Activated CD8-positive, alpha-beta memory T cell treated with anti-CD3 and anti-CD28 coated beads, Interleukin-2, amount 50 U/mL, for 48 hours (primary cell): ENCODE measurements at regions not wholly inside any gene's neighbourhood (a gene's known extent, or its start where the extent isn't known, plus 50 kb on each side); places are given as distances from the start of the nearest gene placed in this dataset.
"Not testable (repeated sequence)": the region's sequence is repeated elsewhere in the genome, so short reads cannot be mapped to it uniquely, and the experiment has no call there.

Experiments used
- DNase-seq: peaks from one replicate; pipeline ENCODE4 v3.0.0-alpha.2; 2020

DNA sequence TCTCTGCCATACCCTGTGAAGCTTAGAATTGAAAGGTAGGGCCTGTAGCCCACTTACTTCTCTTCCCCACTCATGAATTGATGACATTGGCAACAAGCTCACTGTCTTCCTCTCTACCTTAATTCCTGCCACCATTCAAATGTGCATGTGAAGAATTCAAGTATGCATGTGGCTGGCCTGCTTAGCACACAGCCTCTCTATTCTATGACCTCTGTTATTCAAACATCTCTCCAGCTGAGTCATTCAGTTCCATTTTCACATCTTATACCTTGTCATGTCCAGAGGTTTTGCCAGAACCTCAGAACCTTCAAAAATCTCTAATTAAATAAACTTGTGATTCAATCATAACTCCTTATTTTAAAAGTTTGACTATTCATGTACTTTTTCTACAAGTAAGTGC lies 114.7 kb upstream of the MAN2A1 start:
- DNase-seq = no peak

DNA sequence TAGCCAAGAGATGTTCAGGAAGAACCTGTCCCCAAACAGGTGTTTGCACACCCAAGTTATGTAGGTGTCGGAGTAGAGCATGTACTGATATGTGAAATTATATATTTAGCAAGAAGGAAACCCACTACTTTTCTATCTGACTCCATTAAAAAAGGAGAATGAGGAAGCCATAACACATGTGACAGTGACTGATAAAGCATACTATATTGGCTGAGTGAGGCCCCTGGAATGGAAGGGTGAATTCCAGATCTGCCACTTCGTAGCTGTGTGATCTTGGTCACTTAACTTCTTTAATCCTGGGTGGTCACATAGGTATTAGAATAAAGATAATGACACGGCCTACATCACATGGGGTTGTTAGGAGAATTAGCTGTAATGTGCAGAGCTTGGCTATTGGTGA lies 116.0 kb upstream of the MAN2A1 start:
- no peak for DNase-seq

DNA sequence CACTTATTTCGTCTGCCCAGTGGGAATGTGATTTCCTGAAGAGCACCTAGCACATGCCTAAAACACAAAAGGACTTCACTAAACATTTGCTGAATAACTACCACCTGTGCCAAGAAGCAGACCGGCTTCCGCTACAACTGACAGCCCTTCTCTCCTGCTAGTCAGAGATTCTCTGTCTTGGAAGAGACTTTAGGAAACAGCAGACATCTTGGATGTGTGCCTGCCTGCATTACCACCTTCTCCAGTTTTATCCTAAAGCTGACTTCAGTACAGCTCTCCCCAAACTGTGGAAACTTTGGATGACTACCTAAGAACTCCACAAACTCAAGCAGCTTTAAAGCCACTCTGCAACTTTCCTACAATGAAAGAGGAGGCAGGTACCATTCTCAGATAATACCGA lies 116.5 kb upstream of the MAN2A1 start:
- no peak for DNase-seq

DNA sequence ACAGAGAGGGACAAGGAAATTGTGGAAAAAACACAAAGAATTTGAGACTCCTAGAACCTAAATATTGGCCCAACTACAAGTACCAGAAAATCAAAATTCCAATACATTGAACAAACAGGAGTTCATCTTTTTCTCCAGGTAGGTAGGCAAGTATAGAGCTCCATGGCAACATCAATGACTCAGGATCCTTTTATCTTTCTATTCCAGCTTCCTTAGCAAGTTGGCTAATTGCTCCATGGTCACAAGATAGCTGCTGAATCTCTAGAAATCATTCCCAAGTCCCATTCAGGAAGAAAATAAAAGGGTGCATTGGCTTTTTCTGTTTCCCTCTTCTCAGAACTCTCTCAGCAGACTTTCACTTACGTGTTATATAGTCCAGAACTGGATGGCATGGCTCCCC lies 117.9 kb upstream of the MAN2A1 start:
- DNase-seq = no peak

GRCh38 chr5:109570362-109570874 lies 119.3 kb upstream of the MAN2A1 start:
- DNase-seq = no peak

DNA sequence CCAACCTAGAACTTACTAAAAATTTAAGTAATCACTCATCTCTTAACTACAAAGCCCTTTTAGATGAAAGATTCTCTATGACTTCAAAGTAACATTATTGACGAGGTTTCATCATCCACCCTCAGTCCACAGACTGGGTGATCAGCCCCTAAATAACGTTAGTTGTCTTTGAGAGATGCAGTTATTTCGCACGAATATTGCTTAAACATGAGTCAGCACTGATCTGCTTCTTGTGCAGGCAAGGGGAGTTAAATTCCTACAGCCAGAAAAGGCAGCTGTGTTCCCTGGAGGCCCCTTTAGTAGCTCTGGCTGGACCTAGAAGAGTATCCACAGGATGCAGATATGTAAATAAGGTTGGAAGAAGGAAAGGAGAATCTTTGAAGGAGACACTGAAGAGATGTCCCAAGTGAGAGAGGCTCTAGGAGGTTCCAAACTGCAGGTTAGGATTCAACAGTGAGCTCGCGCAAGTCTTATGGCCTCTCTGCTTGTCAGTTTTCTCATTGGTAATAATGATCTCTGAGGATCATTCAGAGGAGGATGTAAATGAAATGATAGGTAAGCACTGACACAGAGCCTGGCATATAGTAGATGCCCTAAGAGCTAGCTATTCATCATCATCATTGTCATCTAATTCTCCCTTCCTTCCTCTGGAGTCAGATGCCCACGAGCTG lies 122.2 kb upstream of the MAN2A1 start:
- no peak for DNase-seq

DNA sequence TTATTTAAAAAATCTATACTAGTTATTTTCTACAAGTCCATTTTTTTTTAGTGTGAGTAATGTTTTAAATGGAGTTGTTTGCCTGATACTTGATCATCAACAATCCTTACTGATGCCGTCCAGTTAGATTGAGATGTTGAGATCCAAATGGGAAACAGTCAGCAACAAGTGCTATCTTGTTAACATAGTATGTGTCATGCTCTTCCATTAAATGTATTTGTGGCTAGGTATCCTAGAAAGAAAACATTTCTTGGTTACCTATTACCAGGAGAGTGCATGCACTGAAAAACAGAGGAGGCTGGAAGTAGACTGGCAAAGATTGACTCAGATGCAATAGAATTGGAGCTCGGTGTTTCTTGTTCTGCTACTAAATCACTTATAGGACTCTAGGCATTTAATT lies 123.4 kb upstream of the MAN2A1 start:
- DNase-seq = no peak

GRCh38 chr5:109563739-109564138 lies 126.0 kb upstream of the MAN2A1 start:
- no peak for DNase-seq

DNA sequence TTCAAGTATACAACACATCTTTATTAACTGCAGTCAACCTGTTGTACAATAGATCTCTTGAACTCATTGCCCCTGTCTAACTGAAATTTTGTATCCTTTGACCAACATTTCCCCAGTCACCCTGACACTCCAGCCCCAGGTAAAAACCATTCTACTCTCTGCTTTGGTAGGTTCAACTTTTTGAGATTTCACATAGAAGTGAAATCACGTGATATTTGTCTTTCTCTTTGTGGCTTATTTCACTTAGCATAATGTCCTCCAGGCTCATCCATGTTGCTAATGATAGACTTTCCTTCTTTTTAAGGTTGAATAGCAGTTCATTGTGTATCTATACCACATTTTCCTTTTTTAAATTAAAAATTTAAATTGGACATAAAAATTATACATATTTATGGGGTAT lies 126.5 kb upstream of the MAN2A1 start:
- DNase-seq = no peak

DNA sequence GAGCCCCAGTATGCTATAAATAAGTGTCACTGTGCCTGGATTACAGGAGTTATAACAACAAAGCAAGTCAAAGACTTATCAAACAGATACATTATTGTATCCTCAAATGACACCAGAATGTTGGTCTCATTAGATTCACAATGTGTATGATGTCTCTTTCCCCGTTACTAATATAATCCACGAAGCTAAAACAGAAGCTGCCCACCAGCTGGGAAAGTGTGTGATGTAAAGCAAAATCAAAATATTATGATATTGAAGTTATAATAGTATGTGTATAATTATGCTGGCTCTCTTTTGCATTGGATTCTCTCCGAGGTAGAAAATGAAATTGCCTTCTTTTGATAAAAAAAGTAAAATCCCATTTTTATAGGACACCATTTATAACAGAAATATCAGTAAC lies 127.3 kb upstream of the MAN2A1 start:
- DNase-seq = no peak

- DNase-seq = no peak
These were observed 128.3 kb upstream of the MAN2A1 start for GRCh38 chr5:109561447-109561846.

- DNase-seq = no peak
These were observed 129.2 kb upstream of the MAN2A1 start for GRCh38 chr5:109560554-109560953.

- DNase-seq = no peak
These were observed 130.8 kb upstream of the MAN2A1 start for GRCh38 chr5:109558952-109559351.

DNA sequence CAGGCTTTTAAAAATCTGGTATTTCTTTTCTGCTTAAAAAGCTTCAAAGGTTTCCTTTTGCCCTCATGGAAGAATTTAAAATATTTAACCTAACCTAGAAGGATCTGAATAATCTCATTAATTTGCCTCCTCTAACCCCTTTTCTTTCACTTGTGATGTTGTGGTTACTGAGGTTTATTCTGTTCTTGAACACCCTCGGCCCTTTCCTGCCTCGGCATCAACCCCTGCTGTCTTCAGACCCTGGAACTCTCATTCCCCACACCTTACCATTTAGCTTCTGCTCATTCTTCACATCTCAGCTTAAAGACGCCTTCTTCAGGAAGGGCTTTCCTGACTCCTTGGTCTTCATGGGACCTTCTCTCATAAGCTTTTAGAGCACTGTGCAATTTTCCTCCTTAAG lies 131.4 kb upstream of the MAN2A1 start:
- DNase-seq = no peak

DNA sequence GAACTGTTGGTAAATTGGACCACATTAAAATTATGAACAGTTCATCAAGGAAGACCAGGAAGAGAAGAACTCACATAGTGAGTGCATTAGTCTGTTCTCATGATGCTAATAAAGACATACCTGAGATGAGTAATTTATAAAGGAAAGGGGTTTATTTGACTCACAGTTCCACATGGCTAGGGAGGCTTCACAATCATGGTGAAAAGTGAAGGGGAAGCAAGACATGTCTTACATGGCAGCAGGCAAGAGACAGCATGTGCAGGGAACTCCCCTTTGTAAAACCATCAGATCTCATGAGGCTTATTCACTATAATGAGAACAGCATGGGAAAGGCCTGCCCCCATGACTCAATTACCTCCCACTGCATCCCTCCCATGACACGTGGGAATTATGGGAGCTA lies 135.9 kb upstream of the MAN2A1 start:
- no peak for DNase-seq

GRCh38 chr5:109551234-109551633 lies 138.5 kb upstream of the MAN2A1 start:
- DNase-seq = not testable (repeated sequence)

- no peak for DNase-seq
These were observed 139.7 kb upstream of the MAN2A1 start for GRCh38 chr5:109550077-109550476.

- no peak for DNase-seq
These were observed 136.7 kb upstream of the PJA2 start for GRCh38 chr5:109546461-109546860.

GRCh38 chr5:109544873-109545272 lies 135.1 kb upstream of the PJA2 start:
- not testable (repeated sequence) for DNase-seq

DNA sequence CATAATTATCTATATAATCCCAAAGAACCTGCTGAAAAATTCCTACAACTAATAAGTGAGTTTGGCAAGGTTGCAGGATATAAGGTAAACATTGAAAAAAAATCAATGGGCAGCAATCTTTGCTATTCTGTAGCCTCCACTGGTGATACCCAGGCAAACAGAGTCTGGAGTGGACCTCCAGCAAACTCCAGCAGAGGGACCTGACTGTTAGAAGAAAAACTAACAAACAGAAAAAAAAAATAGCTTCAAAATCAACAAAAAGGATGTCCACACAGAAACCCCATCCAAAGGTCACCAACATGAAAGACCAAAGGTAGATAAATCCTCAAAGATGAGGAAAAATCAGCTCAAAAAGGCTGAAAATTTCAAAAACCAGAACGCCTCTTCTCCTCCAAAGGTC lies 128.9 kb upstream of the PJA2 start:
- not testable (repeated sequence) for DNase-seq

DNA sequence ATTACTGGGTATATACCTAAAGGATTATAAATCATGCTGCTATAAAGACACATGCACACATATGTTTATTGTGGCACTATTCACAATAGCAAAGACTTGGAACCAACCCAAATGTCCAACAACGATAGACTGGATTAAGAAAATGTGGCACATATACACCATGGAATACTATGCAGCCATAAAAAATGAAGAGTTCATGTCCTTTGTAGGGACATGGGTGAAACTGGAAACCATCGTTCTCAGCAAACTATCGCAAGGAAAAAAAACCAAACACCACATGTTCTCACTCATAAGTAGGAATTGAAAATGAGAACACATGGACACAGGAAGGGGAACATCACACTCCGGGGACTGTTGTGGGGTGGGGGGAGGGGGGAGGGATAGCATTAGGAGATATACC lies 125.3 kb upstream of the PJA2 start:
- not testable (repeated sequence) for DNase-seq

GRCh38 chr5:109533751-109534272 lies 124.0 kb upstream of the PJA2 start:
- DNase-seq = no peak

DNA sequence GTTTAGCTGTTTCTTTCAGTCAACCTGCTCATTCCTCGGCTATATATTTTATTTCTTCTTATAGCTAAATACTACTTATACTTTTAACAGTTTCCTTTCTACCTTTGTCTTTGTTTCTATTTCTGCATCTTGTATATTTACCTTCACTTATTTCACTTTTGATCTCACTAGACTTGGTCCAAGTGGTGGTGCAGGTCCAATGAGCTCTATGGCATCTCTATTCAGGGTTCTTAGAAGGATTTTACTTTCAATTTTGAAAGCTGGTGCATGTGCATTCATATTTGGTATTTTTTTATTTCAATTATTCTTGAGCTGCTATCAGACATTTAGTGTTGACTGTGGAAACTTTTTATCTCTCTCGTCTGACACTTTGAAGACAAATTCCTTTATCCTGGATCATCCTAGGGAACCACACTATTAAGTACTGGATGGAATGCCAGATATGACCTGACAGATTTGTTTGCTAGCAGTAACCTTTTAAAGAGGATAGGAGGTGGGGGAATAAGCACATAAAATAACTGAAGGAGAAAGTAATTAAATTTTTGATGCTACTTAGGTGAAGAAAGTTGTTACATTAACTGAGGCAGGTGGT lies 123.1 kb upstream of the PJA2 start:
- no peak for DNase-seq

GRCh38 chr5:109531262-109531661 lies 121.5 kb upstream of the PJA2 start:
- no peak for DNase-seq

GRCh38 chr5:109529987-109530386 lies 120.2 kb upstream of the PJA2 start:
- no peak for DNase-seq
